DMS79 (cell line): ENCODE measurements at regions not wholly inside any gene's neighbourhood (a gene's known extent, or its start where the extent isn't known, plus 50 kb on each side); places are given as distances from the start of the nearest gene placed in this dataset.
"Not testable (repeated sequence)": the region's sequence is repeated elsewhere in the genome, so short reads cannot be mapped to it uniquely, and the experiment has no call there.

ENCODE experiments used
- DNase-seq: peaks from one replicate; lab custom pipeline; 2025; lab: John Stamatoyannopoulos, UW

- no peak for DNase-seq
Measured at GRCh38 chr2:39872748-39873147, 93.7 kb upstream of the THUMPD2 start.

- DNase-seq: peak; percentile 76
Measured at GRCh38 chr2:39871291-39871761, 92.3 kb upstream of the THUMPD2 start.

GRCh38 chr2:39870871-39871270 is 91.8 kb upstream of the THUMPD2 start:
- no peak for DNase-seq

- no peak for DNase-seq
Measured at GRCh38 chr2:39867268-39867667, 88.2 kb upstream of the THUMPD2 start.

- DNase-seq: no peak
Measured at GRCh38 chr2:39865751-39866150, 86.7 kb upstream of the THUMPD2 start.

- DNase-seq: not testable (repeated sequence)
Measured at GRCh38 chr2:39863672-39864071, 84.6 kb upstream of the THUMPD2 start.

GRCh38 chr2:39860538-39860937 is 81.5 kb upstream of the THUMPD2 start:
- no peak for DNase-seq

- no peak for DNase-seq
Measured at GRCh38 chr2:39858677-39859076, 79.6 kb upstream of the THUMPD2 start.

GRCh38 chr2:39855856-39856255 is 76.8 kb upstream of the THUMPD2 start:
- DNase-seq: no peak

- DNase-seq: no peak
Measured at GRCh38 chr2:39854771-39855170, 75.7 kb upstream of the THUMPD2 start.

- no peak for DNase-seq
Measured at GRCh38 chr2:39852831-39853230, 73.8 kb upstream of the THUMPD2 start.

- DNase-seq: no peak
Measured at GRCh38 chr2:39851651-39852110, 72.6 kb upstream of the THUMPD2 start.

- DNase-seq: no peak
Measured at GRCh38 chr2:39851251-39851650, 72.2 kb upstream of the THUMPD2 start.

GRCh38 chr2:39849982-39850526 is 71.0 kb upstream of the THUMPD2 start:
- no peak for DNase-seq

GRCh38 chr2:39849064-39849463 is 70.0 kb upstream of the THUMPD2 start:
- DNase-seq: no peak

GRCh38 chr2:39845460-39846146 is 66.5 kb upstream of the THUMPD2 start:
- DNase-seq: no peak

GRCh38 chr2:39839261-39839848 is 60.3 kb upstream of the THUMPD2 start:
- DNase-seq: no peak

GRCh38 chr2:39838589-39838988 is 59.5 kb upstream of the THUMPD2 start:
- no peak for DNase-seq

GRCh38 chr2:39837856-39838453 is 58.9 kb upstream of the THUMPD2 start:
- no peak for DNase-seq

GRCh38 chr2:39836638-39837037 is 57.6 kb upstream of the THUMPD2 start:
- no peak for DNase-seq

GRCh38 chr2:39834426-39834825 is 55.4 kb upstream of the THUMPD2 start:
- no peak for DNase-seq

GRCh38 chr2:39830610-39831009 is 51.6 kb upstream of the THUMPD2 start:
- DNase-seq: not testable (repeated sequence)
